Mesodermal cell (in vitro differentiated cells): ENCODE measurements at regions not wholly inside any gene's neighbourhood (a gene's known extent, or its start where the extent isn't known, plus 50 kb on each side); places are given as distances from the start of the nearest gene placed in this dataset.

Source experiments
- H3K27ac ChIP-seq: 2 replicates; pipeline ENCODE4 v1.7.0; 2013; ENCODE audit warnings: mild to moderate bottlenecking, low read depth, low read length, moderate library complexity; ENCODE audit not compliant: severe bottlenecking
- H3K36me3 ChIP-seq: 2 replicates; pipeline ENCODE4 v1.7.1; 2013; ENCODE audit warnings: mild to moderate bottlenecking, low read length, moderate library complexity; ENCODE audit not compliant: control insufficient read depth, insufficient read depth
- H3K4me1 ChIP-seq: one replicate; pipeline ENCODE4 v1.7.1; 2013; ENCODE audit warnings: mild to moderate bottlenecking, low read length; ENCODE audit not compliant: insufficient read depth, control insufficient read depth, poor library complexity, severe bottlenecking
- H3K4me3 ChIP-seq: 2 replicates; pipeline ENCODE4 v1.7.0; 2013; ENCODE audit warnings: low read length, control low read depth, mild to moderate bottlenecking; ENCODE audit not compliant: insufficient read depth, poor library complexity, severe bottlenecking; ENCODE audit errors: extremely low read depth
- H3K9me3 ChIP-seq: 2 replicates; pipeline ENCODE4 v1.7.1; 2013; ENCODE audit warnings: mild to moderate bottlenecking, low read length, moderate library complexity; ENCODE audit not compliant: control insufficient read depth
- WGBS, 2 experiments: methylation state at CpG; one replicate each; pipeline ENCODE4 v1.1.5; 2013; ENCODE audit warnings: missing lambda C conversion rate in 2 of 2; ENCODE audit not compliant: insufficient coverage in 2 of 2; 5-methylcytosine and 5-hydroxymethylcytosine counted together

DNA sequence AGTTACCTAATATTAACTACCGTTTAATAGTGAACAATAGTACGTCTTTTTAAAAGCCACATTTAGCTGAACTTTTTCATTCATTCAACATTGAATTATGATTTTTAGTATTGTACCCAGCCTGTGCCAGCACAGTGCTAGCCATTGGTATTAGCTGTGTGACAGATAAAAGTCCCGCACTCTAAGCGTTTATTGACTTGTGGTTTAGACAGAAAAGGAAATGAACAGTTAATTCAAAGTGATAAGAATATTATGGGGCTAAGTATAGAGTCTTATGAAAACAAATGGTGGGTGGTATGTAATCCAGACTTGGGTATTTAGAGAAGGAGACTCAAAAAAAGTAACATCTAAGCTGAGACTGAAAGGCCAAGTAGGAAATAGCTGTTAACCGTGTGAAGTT, 202.3 kb downstream of the RPS12 start:
- Histone ChIP-seq H3K9me3 (no peaks in the 10 kb centered on the region), H3K4me1 (no peaks in the 10 kb centered on the region), H3K4me3 (no peak overlapping the region), H3K36me3 (no peaks in the 10 kb centered on the region), H3K27ac (no peak overlapping the region)
- 91 to 95% methylated on average over 3 to 5 of the region's 5 CpGs for WGBS, 2 experiments

DNA sequence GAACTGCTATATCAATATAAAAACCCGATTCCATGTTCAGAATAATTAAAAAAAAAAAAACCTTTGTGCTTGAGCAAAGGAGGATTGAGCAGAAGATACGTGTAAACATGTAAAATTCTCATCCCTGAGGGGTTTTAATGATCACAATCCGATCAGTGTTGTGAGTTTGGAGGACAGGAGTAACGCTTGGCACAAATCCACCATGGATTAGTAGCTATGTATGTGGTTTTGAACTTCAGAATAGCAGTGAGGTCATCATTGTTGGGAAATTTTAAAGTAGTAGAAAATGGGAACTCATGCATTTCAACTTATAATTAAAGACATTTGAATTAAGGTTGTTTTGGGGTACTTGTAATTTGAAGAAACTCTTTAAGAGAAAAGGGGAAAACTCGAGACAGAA, 203.2 kb downstream of the RPS12 start:
- no peaks in the 10 kb centered on the region for H3K36me3 ChIP-seq
- H3K4me3 ChIP-seq: no peak overlapping the region
- no peak overlapping the region for H3K27ac ChIP-seq
- no peaks in the 10 kb centered on the region for H3K9me3 ChIP-seq
- WGBS, 2 experiments: 90 to 94% methylated on average over 4 to 5 of the region's 5 CpGs
- no peaks in the 10 kb centered on the region for H3K4me1 ChIP-seq

GRCh38 chr6:133026705-133027104, 212.3 kb downstream of the RPS12 start:
- Histone ChIP-seq H3K4me1 (no peaks in the 10 kb centered on the region), H3K27ac (no peak overlapping the region), H3K9me3 (no peaks in the 10 kb centered on the region), H3K36me3 (no peaks in the 10 kb centered on the region), H3K4me3 (no peak overlapping the region)
- WGBS, 2 experiments: no CpG with 5 or more reads among the region's 2 CpGs

DNA sequence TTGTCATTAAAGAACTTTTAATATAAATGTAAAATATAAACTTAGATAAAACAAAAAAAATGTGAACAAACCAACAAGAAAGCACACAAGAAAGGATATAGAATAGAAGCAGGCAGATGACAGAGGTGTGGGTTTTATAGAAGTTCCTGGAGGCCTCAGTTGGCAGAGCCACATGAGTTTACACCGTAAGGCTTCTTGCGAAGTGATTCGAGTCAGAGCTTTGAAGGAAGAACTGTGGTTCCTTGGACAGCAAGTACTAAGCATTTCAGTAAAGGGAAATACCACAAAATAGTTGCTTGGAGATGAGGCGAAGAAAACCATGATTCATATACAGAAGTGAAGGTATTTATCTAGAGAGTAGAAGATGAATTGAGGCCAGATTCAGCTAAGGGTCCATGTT, 207.9 kb upstream of the EYA4 start:
- no peaks in the 10 kb centered on the region for H3K4me1 ChIP-seq
- no peak overlapping the region for H3K27ac ChIP-seq
- H3K36me3 ChIP-seq: no peaks in the 10 kb centered on the region
- no peak overlapping the region for H3K4me3 ChIP-seq
- 96 to 100% methylated on average over 4 of the region's 4 CpGs for WGBS, 2 experiments
- H3K9me3 ChIP-seq: no peaks in the 10 kb centered on the region

DNA sequence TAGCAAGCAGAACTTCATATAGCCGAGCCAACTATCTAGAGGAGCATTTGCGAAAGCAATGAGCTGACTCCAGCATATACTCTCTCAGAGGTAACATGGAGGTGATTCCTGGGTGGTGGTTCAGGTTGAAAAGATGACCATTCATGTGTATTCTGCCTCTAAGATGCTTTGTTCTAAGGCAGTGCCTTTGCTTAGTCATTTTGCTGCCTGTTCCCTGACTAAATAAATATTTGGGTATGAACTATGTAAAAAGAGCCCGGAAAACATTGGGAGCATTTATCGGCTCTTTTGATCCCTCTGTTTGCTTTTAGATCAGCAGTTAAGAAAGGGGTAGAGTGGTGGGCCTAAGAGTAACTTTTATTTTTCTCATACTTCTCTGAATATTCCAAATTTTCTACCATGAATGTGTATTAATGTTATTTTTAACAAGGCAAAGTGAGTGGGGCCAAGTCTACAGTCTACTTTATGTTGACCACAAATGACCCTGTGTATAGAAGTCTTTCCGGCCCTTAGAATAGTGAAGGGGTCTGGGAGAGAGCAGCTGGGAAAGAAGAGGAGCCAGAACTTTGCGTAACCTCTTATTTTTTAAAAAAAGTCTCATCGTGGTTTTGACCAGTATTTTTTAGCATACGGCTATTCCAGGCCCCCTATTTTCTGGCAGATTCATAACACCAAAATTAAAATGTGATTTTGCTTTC, 206.5 kb upstream of the EYA4 start:
- no peaks in the 10 kb centered on the region for H3K9me3 ChIP-seq
- no peak overlapping the region for H3K4me3 ChIP-seq
- H3K4me1 ChIP-seq: no peaks in the 10 kb centered on the region
- H3K36me3 ChIP-seq: no peaks in the 10 kb centered on the region
- H3K27ac ChIP-seq: no peak overlapping the region
- 90 to 96% methylated on average over 2 to 5 of the region's 8 CpGs for WGBS, 2 experiments

DNA sequence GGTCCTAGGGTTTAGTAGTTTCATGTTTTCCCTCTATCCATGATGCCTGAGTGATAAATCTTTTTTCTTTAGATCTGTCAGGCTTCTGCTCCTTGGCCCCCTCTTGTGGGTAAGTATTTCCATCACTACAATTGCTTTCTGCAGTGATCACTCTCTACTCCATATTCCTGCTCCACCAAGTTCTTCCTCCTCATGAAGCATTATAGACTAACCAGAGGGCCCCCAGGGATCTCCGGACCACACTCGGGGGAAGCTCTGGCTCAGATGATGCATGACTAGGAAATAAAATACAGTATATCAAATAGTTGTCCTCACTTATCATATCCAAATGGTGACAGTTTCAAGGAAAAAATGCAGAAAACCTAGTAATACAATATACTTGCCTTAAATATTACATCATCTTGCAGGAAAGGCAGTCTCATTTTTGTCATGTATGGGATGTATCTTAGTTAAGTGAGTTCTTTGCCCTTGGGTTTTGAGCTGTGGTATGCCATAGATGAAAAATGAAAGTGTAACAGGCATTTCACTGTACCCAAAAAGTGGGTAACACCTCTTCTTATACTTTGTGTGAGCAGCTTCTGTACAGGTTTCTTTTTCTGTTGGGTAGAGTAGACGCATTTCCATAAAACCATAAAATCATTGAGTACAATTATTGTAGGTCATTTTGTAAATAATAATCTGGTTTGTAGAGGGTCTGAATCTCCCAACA, 200.9 kb upstream of the EYA4 start:
- H3K4me1 ChIP-seq: no peaks in the 10 kb centered on the region
- WGBS, 2 experiments: no CpG with 5 or more reads among the region's 3 CpGs

GRCh38 chr6:133040803-133041419, 200.2 kb upstream of the EYA4 start:
- Histone ChIP-seq H3K4me1 (no peaks in the 10 kb centered on the region), H3K9me3 (no peaks in the 10 kb centered on the region), H3K4me3 (no peak overlapping the region), H3K27ac (no peak overlapping the region), H3K36me3 (no peaks in the 10 kb centered on the region)
- 80% methylated on average over 1 of the region's 2 CpGs; no CpG with 5 or more reads in 1 of the 2 experiments for WGBS, 2 experiments

More for the DNA sequence above, 200.9 kb upstream of the EYA4 start:
- H3K36me3 ChIP-seq: no peaks in the 10 kb centered on the region
- no peaks in the 10 kb centered on the region for H3K9me3 ChIP-seq
- H3K4me3 ChIP-seq: no peak overlapping the region
- no peak overlapping the region for H3K27ac ChIP-seq

- 83 to 100% methylated on average over 1 to 2 of the region's 3 CpGs for WGBS, 2 experiments
- Histone ChIP-seq H3K4me1 (no peaks in the 10 kb centered on the region), H3K4me3 (no peak overlapping the region), H3K36me3 (no peaks in the 10 kb centered on the region), H3K9me3 (no peaks in the 10 kb centered on the region), H3K27ac (no peak overlapping the region)
Observed at GRCh38 chr6:133042550-133043120, 198.5 kb upstream of the EYA4 start.

DNA sequence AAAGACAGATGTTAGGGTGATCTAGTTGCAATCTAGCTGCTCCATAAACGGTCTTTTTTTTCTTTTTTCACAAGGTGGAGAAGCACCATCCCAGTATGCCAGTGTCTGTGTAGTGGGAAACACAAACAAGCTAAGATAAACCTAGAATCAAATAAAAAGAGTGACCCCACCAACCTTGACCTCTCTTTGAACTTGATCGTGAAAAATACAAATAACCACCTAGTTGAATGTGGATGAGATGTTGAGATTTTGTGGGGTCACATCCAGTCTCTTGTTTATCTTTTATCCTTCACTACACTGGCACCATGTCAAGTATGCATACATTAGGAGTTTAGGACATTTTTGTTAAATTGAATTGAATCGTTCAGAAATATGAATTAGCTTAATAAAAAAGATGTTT, 194.6 kb upstream of the EYA4 start:
- WGBS, 2 experiments: 57% methylated on average over 1 of the region's 3 CpGs; no CpG with 5 or more reads in 1 of the 2 experiments
- Histone ChIP-seq H3K27ac (no peak overlapping the region), H3K4me1 (no peaks in the 10 kb centered on the region), H3K4me3 (no peak overlapping the region), H3K36me3 (no peaks in the 10 kb centered on the region), H3K9me3 (no peaks in the 10 kb centered on the region)

- Histone ChIP-seq H3K27ac (no peak overlapping the region), H3K36me3 (no peaks in the 10 kb centered on the region), H3K9me3 (no peaks in the 10 kb centered on the region), H3K4me1 (no peaks in the 10 kb centered on the region), H3K4me3 (no peak overlapping the region)
- 100% methylated on average over 1 of the region's 5 CpGs; no CpG with 5 or more reads in 1 of the 2 experiments for WGBS, 2 experiments
Observed at GRCh38 chr6:133047065-133047665, 194.0 kb upstream of the EYA4 start.
